H1 (cell line): ENCODE measurements at regions not wholly inside any gene's neighbourhood (a gene's known extent, or its start where the extent isn't known, plus 50 kb on each side); places are given as distances from the start of the nearest gene placed in this dataset.

Source experiments
- BRCA1 ChIP-seq: IDR thresholded peaks from 2 replicates; pipeline ENCODE4 v1.6.1; 2012; ENCODE audit warnings: low read depth, low read length, improper control_type of control experiment
- CHD2 ChIP-seq: IDR thresholded peaks from 2 replicates; pipeline ENCODE4 v1.6.1; 2012; ENCODE audit warnings: low read length, improper control_type of control experiment
- HDAC6 ChIP-seq: IDR thresholded peaks from one replicate; pipeline ENCODE4 v1.7.1; 2012; ENCODE audit warnings: low read depth, mild to moderate bottlenecking, inconsistent platforms, low read length, moderate library complexity
- KDM1A ChIP-seq: fragments of 200-600, 300-600 bp; sonication (generic); IDR thresholded peaks from 2 replicates; pipeline ENCODE4 v1.7.1; 2016; ENCODE audit warnings: mild to moderate bottlenecking, low read length, borderline replicate concordance
- NRF1 ChIP-seq: IDR thresholded peaks from 2 replicates; pipeline ENCODE4 v1.6.1; 2011; ENCODE audit warnings: mild to moderate bottlenecking, low read depth, low read length, improper control_type of control experiment
- POU5F1 ChIP-seq: IDR thresholded peaks from 2 replicates; pipeline ENCODE4 v1.6.1; 2011; ENCODE audit warnings: low read depth, mild to moderate bottlenecking, low read length, moderate library complexity
- RNF2 ChIP-seq: fragments of 200-900, 300-1000 bp; sonication (generic); IDR thresholded peaks from 2 replicates; pipeline ENCODE4 v1.7.1; 2016; ENCODE audit warnings: borderline replicate concordance, low read depth, mild to moderate bottlenecking, antibody characterized with exemption, low read length; ENCODE audit not compliant: poor library complexity, severe bottlenecking; ENCODE audit errors: missing control alignments
- SP1 ChIP-seq: IDR thresholded peaks from 2 replicates; pipeline ENCODE4 v1.6.1; 2011; ENCODE audit warnings: low read depth, low read length
- YY1 ChIP-seq: IDR thresholded peaks from 2 replicates; pipeline ENCODE4 v1.6.1; 2011; ENCODE audit warnings: low read depth, mild to moderate bottlenecking, low read length
- TF ChIP-seq, protein P1 (sequence below): fragments of 300-600 bp; sonication (generic); IDR thresholded peaks from 2 replicates; pipeline ENCODE4 v1.7.1; 2012; ENCODE audit warnings: low read length, moderate library complexity, mild to moderate bottlenecking, inconsistent platforms; ENCODE audit not compliant: insufficient replicate concordance

DNA sequence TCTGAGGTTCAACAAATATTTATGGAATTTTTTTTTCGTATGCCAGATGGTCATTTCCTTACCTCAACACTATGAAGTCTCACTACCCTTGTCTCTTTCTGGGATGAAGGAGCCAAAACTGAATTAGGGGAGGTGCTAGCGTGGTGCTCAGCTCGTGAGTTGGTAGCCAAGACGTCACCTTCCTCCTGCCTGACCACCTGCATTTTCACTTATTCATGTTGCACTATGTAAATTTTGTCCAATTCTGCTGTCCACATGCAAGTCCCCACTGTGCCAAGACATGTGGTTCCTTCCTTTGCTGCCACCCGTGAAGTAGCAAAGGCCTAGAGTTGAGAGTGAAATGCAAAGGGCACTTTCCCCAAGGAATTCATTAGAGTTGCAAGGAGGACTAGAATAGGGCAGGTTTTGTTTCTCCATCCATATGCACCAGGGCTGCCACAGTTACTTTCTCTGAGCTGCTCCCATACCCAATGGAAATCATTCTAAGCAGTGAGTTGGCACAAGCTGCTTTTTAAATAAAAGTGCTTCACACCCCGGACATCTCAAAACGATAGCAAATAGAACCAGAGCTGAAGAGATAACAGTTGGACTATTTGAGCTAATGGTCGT lies 591.3 kb upstream of the NOX3 start (continued):
- TF ChIP-seq, protein P1, sequence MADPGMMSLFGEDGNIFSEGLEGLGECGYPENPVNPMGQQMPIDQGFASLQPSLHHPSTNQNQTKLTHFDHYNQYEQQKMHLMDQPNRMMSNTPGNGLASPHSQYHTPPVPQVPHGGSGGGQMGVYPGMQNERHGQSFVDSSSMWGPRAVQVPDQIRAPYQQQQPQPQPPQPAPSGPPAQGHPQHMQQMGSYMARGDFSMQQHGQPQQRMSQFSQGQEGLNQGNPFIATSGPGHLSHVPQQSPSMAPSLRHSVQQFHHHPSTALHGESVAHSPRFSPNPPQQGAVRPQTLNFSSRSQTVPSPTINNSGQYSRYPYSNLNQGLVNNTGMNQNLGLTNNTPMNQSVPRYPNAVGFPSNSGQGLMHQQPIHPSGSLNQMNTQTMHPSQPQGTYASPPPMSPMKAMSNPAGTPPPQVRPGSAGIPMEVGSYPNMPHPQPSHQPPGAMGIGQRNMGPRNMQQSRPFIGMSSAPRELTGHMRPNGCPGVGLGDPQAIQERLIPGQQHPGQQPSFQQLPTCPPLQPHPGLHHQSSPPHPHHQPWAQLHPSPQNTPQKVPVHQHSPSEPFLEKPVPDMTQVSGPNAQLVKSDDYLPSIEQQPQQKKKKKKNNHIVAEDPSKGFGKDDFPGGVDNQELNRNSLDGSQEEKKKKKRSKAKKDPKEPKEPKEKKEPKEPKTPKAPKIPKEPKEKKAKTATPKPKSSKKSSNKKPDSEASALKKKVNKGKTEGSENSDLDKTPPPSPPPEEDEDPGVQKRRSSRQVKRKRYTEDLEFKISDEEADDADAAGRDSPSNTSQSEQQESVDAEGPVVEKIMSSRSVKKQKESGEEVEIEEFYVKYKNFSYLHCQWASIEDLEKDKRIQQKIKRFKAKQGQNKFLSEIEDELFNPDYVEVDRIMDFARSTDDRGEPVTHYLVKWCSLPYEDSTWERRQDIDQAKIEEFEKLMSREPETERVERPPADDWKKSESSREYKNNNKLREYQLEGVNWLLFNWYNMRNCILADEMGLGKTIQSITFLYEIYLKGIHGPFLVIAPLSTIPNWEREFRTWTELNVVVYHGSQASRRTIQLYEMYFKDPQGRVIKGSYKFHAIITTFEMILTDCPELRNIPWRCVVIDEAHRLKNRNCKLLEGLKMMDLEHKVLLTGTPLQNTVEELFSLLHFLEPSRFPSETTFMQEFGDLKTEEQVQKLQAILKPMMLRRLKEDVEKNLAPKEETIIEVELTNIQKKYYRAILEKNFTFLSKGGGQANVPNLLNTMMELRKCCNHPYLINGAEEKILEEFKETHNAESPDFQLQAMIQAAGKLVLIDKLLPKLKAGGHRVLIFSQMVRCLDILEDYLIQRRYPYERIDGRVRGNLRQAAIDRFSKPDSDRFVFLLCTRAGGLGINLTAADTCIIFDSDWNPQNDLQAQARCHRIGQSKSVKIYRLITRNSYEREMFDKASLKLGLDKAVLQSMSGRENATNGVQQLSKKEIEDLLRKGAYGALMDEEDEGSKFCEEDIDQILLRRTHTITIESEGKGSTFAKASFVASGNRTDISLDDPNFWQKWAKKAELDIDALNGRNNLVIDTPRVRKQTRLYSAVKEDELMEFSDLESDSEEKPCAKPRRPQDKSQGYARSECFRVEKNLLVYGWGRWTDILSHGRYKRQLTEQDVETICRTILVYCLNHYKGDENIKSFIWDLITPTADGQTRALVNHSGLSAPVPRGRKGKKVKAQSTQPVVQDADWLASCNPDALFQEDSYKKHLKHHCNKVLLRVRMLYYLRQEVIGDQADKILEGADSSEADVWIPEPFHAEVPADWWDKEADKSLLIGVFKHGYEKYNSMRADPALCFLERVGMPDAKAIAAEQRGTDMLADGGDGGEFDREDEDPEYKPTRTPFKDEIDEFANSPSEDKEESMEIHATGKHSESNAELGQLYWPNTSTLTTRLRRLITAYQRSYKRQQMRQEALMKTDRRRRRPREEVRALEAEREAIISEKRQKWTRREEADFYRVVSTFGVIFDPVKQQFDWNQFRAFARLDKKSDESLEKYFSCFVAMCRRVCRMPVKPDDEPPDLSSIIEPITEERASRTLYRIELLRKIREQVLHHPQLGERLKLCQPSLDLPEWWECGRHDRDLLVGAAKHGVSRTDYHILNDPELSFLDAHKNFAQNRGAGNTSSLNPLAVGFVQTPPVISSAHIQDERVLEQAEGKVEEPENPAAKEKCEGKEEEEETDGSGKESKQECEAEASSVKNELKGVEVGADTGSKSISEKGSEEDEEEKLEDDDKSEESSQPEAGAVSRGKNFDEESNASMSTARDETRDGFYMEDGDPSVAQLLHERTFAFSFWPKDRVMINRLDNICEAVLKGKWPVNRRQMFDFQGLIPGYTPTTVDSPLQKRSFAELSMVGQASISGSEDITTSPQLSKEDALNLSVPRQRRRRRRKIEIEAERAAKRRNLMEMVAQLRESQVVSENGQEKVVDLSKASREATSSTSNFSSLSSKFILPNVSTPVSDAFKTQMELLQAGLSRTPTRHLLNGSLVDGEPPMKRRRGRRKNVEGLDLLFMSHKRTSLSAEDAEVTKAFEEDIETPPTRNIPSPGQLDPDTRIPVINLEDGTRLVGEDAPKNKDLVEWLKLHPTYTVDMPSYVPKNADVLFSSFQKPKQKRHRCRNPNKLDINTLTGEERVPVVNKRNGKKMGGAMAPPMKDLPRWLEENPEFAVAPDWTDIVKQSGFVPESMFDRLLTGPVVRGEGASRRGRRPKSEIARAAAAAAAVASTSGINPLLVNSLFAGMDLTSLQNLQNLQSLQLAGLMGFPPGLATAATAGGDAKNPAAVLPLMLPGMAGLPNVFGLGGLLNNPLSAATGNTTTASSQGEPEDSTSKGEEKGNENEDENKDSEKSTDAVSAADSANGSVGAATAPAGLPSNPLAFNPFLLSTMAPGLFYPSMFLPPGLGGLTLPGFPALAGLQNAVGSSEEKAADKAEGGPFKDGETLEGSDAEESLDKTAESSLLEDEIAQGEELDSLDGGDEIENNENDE = no peak
- TF ChIP-seq RNF2 (no peak), KDM1A (no peak), BRCA1 (no peak), HDAC6 (no peak), YY1 (no peak), CHD2 (no peak), NRF1 (no peak), POU5F1 (no peak), SP1 (no peak)
